ENCODE measurements at regions not wholly inside any gene's neighbourhood (a gene's known extent, or its start where the extent isn't known, plus 50 kb on each side); places are given as distances from the start of the nearest gene placed in this dataset.

- no peak for TF ChIP-seq POLR2AphosphoS5 (IDR thresholded peaks at IDR 0.05)
- TF ChIP-seq, protein P1, sequence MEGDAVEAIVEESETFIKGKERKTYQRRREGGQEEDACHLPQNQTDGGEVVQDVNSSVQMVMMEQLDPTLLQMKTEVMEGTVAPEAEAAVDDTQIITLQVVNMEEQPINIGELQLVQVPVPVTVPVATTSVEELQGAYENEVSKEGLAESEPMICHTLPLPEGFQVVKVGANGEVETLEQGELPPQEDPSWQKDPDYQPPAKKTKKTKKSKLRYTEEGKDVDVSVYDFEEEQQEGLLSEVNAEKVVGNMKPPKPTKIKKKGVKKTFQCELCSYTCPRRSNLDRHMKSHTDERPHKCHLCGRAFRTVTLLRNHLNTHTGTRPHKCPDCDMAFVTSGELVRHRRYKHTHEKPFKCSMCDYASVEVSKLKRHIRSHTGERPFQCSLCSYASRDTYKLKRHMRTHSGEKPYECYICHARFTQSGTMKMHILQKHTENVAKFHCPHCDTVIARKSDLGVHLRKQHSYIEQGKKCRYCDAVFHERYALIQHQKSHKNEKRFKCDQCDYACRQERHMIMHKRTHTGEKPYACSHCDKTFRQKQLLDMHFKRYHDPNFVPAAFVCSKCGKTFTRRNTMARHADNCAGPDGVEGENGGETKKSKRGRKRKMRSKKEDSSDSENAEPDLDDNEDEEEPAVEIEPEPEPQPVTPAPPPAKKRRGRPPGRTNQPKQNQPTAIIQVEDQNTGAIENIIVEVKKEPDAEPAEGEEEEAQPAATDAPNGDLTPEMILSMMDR (IDR thresholded peaks at IDR 0.05): no peak
Observed at GRCh38 chr14:76697246-76697905, 63.9 kb upstream of the VASH1 start.

All from suprapubic skin (tissue), 3 donors.